ENCODE measurements at regions not wholly inside any gene's neighbourhood (a gene's known extent, or its start where the extent isn't known, plus 50 kb on each side); places are given as distances from the start of the nearest gene placed in this dataset.

DNA sequence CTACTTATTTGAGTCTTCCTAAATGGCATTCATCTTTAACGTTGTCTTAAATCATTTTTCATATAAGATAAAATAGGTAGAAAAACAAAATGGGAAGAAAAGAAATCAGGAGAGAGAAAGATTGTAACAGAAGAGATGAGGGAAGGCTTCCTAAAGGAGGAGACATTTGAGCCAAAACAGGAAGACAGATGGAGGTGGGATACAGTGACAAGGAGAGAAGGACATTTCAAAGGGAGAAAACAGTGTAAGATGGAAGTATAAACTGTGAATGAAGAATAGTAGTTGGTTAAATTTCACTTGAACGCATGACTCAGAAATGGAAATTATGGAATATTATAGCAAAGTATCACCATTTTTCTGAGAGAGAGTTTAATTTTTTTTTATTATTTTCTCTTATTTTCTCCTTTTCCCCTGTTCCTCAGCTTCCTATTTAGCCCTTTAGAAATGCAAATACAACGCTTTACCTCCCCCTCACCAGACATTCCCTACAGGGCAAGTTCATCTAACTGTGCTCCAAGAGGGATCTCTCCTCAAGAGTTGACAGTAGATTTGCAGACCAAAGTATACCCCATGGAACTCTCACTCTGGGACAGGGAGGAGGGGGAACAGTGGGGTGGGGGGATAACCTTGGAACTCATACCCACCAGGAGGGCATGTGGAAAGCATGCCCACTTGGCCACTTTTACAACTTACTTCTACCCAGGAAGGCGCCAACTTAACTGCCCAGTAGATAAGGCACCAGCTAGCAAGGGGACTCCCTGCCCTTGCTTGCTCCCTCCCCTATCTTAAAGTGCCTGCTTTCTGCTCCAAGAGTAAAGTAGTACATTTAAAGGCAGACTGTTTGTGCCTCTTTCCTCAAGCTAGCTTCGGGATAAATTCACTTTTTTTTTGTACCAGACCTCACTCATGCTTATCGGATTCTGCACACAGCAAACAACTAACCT lies 304.7 kb upstream of the POU5F2 start:
- TF ChIP-seq, protein P1, sequence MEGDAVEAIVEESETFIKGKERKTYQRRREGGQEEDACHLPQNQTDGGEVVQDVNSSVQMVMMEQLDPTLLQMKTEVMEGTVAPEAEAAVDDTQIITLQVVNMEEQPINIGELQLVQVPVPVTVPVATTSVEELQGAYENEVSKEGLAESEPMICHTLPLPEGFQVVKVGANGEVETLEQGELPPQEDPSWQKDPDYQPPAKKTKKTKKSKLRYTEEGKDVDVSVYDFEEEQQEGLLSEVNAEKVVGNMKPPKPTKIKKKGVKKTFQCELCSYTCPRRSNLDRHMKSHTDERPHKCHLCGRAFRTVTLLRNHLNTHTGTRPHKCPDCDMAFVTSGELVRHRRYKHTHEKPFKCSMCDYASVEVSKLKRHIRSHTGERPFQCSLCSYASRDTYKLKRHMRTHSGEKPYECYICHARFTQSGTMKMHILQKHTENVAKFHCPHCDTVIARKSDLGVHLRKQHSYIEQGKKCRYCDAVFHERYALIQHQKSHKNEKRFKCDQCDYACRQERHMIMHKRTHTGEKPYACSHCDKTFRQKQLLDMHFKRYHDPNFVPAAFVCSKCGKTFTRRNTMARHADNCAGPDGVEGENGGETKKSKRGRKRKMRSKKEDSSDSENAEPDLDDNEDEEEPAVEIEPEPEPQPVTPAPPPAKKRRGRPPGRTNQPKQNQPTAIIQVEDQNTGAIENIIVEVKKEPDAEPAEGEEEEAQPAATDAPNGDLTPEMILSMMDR (IDR thresholded peaks at IDR 0.05): no peak
- TF ChIP-seq POLR2A (IDR thresholded peaks at IDR 0.05) (no peak), POLR2AphosphoS5 (IDR thresholded peaks at IDR 0.05) (no peak)

All from transverse colon (tissue), 4 donors.